ENCODE measurements at regions not wholly inside any gene's neighbourhood (a gene's known extent, or its start where the extent isn't known, plus 50 kb on each side); places are given as distances from the start of the nearest gene placed in this dataset.

DNA sequence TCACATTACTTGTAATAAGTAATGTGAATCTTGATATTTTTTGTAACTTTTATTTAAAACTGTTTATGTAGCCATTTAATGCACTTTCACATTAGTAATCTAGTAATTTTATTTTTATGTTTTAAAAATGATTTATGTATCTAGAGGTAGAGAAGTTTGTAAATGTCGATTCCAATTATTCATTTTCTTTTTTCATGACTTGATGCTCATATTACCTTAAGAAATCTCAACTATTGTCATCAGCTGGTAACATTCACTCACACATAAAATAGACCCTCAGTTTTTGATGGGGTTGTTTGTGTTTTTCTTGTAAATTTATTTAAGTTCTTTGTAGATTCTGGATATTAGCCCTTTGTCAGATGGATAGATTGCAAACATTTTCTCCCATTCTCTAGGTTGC lies 351.7 kb upstream of the CDH7 start:
- no peak for TF ChIP-seq POLR2A (IDR thresholded peaks at IDR 0.05)
- TF ChIP-seq, protein P1, sequence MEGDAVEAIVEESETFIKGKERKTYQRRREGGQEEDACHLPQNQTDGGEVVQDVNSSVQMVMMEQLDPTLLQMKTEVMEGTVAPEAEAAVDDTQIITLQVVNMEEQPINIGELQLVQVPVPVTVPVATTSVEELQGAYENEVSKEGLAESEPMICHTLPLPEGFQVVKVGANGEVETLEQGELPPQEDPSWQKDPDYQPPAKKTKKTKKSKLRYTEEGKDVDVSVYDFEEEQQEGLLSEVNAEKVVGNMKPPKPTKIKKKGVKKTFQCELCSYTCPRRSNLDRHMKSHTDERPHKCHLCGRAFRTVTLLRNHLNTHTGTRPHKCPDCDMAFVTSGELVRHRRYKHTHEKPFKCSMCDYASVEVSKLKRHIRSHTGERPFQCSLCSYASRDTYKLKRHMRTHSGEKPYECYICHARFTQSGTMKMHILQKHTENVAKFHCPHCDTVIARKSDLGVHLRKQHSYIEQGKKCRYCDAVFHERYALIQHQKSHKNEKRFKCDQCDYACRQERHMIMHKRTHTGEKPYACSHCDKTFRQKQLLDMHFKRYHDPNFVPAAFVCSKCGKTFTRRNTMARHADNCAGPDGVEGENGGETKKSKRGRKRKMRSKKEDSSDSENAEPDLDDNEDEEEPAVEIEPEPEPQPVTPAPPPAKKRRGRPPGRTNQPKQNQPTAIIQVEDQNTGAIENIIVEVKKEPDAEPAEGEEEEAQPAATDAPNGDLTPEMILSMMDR (IDR thresholded peaks at IDR 0.05): no peak

Data from body of pancreas (tissue), 4 donors.